SK-N-MC (cell line): ENCODE measurements at regions not wholly inside any gene's neighbourhood (a gene's known extent, or its start where the extent isn't known, plus 50 kb on each side); places are given as distances from the start of the nearest gene placed in this dataset.

Source experiments
- EZH2 ChIP-seq: fragments of 200-600 bp; sonication (generic); IDR thresholded peaks from one replicate; pipeline ENCODE4 v1.6.1; 2017; ENCODE audit warnings: antibody characterized with exemption
- POLR2AphosphoS5 ChIP-seq: IDR thresholded peaks from 2 replicates; pipeline ENCODE4 v1.6.1; 2012; ENCODE audit warnings: mild to moderate bottlenecking, low read depth, low read length, borderline replicate concordance

DNA sequence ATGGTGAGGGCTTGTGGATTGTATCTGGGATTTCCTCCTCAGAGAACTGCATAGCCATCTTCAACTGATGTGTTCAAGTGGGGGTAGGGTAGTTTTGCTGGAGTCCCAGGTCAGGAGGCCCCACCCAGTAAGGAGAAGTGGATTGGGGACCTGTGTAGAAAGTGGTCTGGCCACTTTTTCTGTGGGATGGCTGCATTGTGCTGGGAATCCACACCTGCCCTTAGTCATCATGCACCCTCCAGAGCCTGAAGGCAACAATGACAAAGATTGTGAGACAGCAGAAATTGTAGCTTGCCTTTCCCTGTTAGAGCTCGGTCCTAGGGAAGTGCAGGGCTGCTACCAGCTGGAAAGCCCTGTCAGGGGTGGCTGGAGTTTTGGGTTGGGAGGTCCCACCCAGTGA, 255.4 kb downstream of the NDFIP2 start:
- TF ChIP-seq EZH2 (no peak), POLR2AphosphoS5 (no peak)
